GM18909 (cell line): ENCODE measurements at regions not wholly inside any gene's neighbourhood (a gene's known extent, or its start where the extent isn't known, plus 50 kb on each side); places are given as distances from the start of the nearest gene placed in this dataset.
"Not testable (repeated sequence)": the region's sequence is repeated elsewhere in the genome, so short reads cannot be mapped to it uniquely, and the experiment has no call there.

Experiments used
- ATAC-seq: cut with Tn5 transposase; IDR thresholded peaks from one replicate; pipeline ENCODE4 v1.9.1; 2021; ENCODE audit warnings: mild to moderate bottlenecking; ENCODE audit not compliant: unreplicated experiment, poor library complexity

- ATAC-seq, result no peak
These were observed 869.2 kb downstream of the DIPK2A start for GRCh38 chr3:144840866-144841265.

- no peak for ATAC-seq
These were observed 871.5 kb downstream of the DIPK2A start for GRCh38 chr3:144843099-144843498.

GRCh38 chr3:144852999-144853398, 881.4 kb downstream of the DIPK2A start:
- no peak for ATAC-seq

GRCh38 chr3:144854020-144854419, 882.4 kb downstream of the DIPK2A start:
- ATAC-seq, result not testable (repeated sequence)

GRCh38 chr3:144859161-144859560, 887.5 kb downstream of the DIPK2A start:
- no peak for ATAC-seq

- no peak for ATAC-seq
These were observed 893.0 kb downstream of the DIPK2A start for GRCh38 chr3:144864646-144865045.

- no peak for ATAC-seq
These were observed 894.3 kb downstream of the DIPK2A start for GRCh38 chr3:144865948-144866347.

- ATAC-seq, result no peak
These were observed 894.9 kb downstream of the DIPK2A start for GRCh38 chr3:144866476-144866875.

GRCh38 chr3:144868506-144868905, 896.9 kb downstream of the DIPK2A start:
- ATAC-seq, result no peak

GRCh38 chr3:144873066-144873465, 901.4 kb downstream of the DIPK2A start:
- ATAC-seq, result no peak

- ATAC-seq, result no peak
These were observed 903.6 kb downstream of the DIPK2A start for GRCh38 chr3:144875211-144875610.

- ATAC-seq, result no peak
These were observed 905.7 kb downstream of the DIPK2A start for GRCh38 chr3:144877356-144877755.

GRCh38 chr3:144879701-144880100, 908.1 kb downstream of the DIPK2A start:
- no peak for ATAC-seq

- ATAC-seq, result no peak
These were observed 922.4 kb downstream of the DIPK2A start for GRCh38 chr3:144893980-144894379.

- no peak for ATAC-seq
These were observed 923.0 kb downstream of the DIPK2A start for GRCh38 chr3:144894576-144894975.

GRCh38 chr3:144900366-144900765, 928.7 kb downstream of the DIPK2A start:
- ATAC-seq, result no peak

- ATAC-seq, result not testable (repeated sequence)
These were observed 936.0 kb downstream of the DIPK2A start for GRCh38 chr3:144907581-144907980.

- no peak for ATAC-seq
These were observed 941.3 kb downstream of the DIPK2A start for GRCh38 chr3:144912968-144913367.

- no peak for ATAC-seq
These were observed 943.6 kb downstream of the DIPK2A start for GRCh38 chr3:144915202-144915601.

GRCh38 chr3:144921710-144922109, 950.1 kb downstream of the DIPK2A start:
- ATAC-seq, result no peak

- ATAC-seq, result no peak
These were observed 951.6 kb downstream of the DIPK2A start for GRCh38 chr3:144923046-144923775.

- no peak for ATAC-seq
These were observed 958.8 kb downstream of the DIPK2A start for GRCh38 chr3:144930431-144930830.
